OCI-LY3 (cell line): ENCODE measurements at regions not wholly inside any gene's neighbourhood (a gene's known extent, or its start where the extent isn't known, plus 50 kb on each side); places are given as distances from the start of the nearest gene placed in this dataset.

ENCODE experiments used
- H2AFZ ChIP-seq: fragments of 200-600, 300-600 bp; shearing (Covaris generic); 2 replicates; pipeline ENCODE4 v1.6.0; 2014; ENCODE audit warnings: antibody characterized with exemption, low read depth, low read length
- H3K27ac ChIP-seq: fragments of 200-600, 300-600 bp; sonication (generic); 2 replicates; pipeline ENCODE4 v1.5.1; 2014; ENCODE audit warnings: mild to moderate bottlenecking, low read length, moderate library complexity, mixed read lengths
- H3K27me3 ChIP-seq: fragments of 200-600, 300-600 bp; sonication (generic); 2 replicates; pipeline ENCODE4 v1.6.1; 2014; ENCODE audit warnings: low read depth, low read length, mixed read lengths
- H3K36me3 ChIP-seq: fragments of 200-600, 300-600 bp; sonication (generic); replicated peaks from 2 replicates; pipeline ENCODE3; 2014; ENCODE audit warnings: low read depth, low read length, mixed read lengths
- H3K4me1 ChIP-seq: fragments of 300-600, 200-600 bp; sonication (generic); 2 replicates; pipeline ENCODE4 v1.6.1; 2014; ENCODE audit warnings: low read length, mixed read lengths
- H3K4me2 ChIP-seq: fragments of 200-600, 300-600 bp; sonication (generic); 2 replicates; pipeline ENCODE4 v1.6.1; 2014; ENCODE audit warnings: low read length, mixed read lengths
- H3K4me3 ChIP-seq: fragments of 300-600, 200-600 bp; sonication (generic); 2 replicates; pipeline ENCODE4 v1.5.1; 2014; ENCODE audit warnings: antibody characterized with exemption, mild to moderate bottlenecking, low read length, moderate library complexity
- H3K79me2 ChIP-seq: fragments of 300-600, 200-600 bp; shearing (Covaris generic); 2 replicates; pipeline ENCODE4 v1.6.1; 2014; ENCODE audit warnings: mild to moderate bottlenecking, low read length, mixed read lengths
- H3K9ac ChIP-seq: fragments of 300-600, 200-600 bp; shearing (Covaris generic); 2 replicates; pipeline ENCODE4 v1.6.0; 2014; ENCODE audit warnings: mild to moderate bottlenecking, low read length, moderate library complexity
- H3K9me3 ChIP-seq: fragments of 200-600, 300-600 bp; shearing (Covaris generic); 2 replicates; pipeline ENCODE4 v1.6.1; 2014; ENCODE audit warnings: low read length, mixed read lengths; ENCODE audit not compliant: insufficient read depth
- H4K20me1 ChIP-seq: fragments of 200-600, 300-600 bp; sonication (generic); 2 replicates; pipeline ENCODE4 v1.6.1; 2016; ENCODE audit warnings: low read length, mixed read lengths; ENCODE audit not compliant: insufficient read depth
- EZH2phosphoT487 ChIP-seq: fragments of 200-600 bp; shearing (Covaris generic); IDR thresholded peaks from 2 replicates; pipeline ENCODE4 v1.6.1; 2018; ENCODE audit warnings: antibody characterized with exemption, mixed run types, low read depth
- TF ChIP-seq, protein P1 (sequence below): fragments of 200-600, 300-600 bp; sonication (generic); IDR thresholded peaks from 2 replicates; pipeline ENCODE4 v1.5.1; 2014; ENCODE audit warnings: antibody characterized with exemption, low read length, low read depth

DNA sequence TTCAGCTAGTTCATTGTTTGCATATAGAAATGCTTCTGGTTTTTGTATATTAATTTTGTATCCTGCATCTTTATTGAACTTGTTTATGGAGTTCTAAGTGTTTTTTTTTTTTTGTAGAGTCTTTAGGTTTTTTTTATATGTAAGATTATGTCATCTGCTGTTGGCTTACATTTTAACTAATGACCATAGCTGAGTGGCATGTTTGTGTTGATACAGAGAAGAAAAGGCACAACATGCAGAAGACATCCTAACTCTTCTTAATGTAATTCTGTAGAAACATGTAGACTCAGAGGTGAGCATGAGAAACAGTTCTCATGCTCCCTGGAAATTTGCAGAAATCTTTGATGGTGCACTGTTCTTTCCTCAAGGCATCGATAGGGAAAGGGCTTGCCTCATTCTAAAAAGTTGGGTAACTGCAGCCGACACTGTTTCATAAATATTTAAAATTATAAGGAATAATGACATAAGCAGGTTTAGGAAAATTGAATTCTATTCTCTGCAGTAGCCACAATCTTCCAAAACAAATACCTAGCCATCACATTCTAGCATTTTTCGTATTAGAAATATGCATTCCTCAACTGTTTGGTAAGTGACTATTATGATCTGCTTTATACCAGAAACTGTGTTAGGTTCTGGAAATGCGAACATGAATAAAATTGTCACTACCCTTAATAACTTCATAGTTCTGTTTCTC lies 499.6 kb upstream of the KCNMB2 start:
- Histone ChIP-seq H3K4me2 (no peak overlapping the region), H4K20me1 (no peaks in the 10 kb centered on the region)
- TF ChIP-seq, protein P1, sequence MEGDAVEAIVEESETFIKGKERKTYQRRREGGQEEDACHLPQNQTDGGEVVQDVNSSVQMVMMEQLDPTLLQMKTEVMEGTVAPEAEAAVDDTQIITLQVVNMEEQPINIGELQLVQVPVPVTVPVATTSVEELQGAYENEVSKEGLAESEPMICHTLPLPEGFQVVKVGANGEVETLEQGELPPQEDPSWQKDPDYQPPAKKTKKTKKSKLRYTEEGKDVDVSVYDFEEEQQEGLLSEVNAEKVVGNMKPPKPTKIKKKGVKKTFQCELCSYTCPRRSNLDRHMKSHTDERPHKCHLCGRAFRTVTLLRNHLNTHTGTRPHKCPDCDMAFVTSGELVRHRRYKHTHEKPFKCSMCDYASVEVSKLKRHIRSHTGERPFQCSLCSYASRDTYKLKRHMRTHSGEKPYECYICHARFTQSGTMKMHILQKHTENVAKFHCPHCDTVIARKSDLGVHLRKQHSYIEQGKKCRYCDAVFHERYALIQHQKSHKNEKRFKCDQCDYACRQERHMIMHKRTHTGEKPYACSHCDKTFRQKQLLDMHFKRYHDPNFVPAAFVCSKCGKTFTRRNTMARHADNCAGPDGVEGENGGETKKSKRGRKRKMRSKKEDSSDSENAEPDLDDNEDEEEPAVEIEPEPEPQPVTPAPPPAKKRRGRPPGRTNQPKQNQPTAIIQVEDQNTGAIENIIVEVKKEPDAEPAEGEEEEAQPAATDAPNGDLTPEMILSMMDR = no peak
- no peak for TF ChIP-seq EZH2phosphoT487

DNA sequence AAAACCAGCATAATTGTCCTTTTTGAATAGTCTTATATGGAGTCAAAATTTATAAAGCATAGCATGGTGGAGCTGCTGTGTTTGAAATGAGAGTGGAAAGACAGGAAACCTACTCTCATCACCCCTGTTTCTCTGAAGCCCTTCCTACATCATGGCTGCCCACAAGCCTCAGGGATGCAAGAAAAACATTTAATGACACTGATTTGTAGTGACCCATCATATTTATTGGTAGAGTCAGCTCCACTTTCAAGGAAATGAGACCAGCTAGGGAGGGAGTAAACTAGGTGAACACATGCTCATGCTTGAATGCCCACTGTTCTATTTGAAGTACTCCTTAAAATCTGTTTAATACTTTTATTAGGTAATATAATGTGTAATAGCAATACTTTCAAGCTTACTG lies 494.3 kb upstream of the KCNMB2 start:
- Histone ChIP-seq H3K4me2 (no peak overlapping the region), H3K27ac (no peak overlapping the region), H2AFZ (no peak overlapping the region), H3K4me3 (no peak overlapping the region), H3K4me1 (no peaks in the 10 kb centered on the region), H4K20me1 (no peaks in the 10 kb centered on the region), H3K36me3 (no peaks in the 10 kb centered on the region), H3K9ac (no peak overlapping the region), H3K27me3 (no peaks in the 10 kb centered on the region), H3K9me3 (no peaks in the 10 kb centered on the region), H3K79me2 (no peaks in the 10 kb centered on the region)
- TF ChIP-seq EZH2phosphoT487 = no peak
- TF ChIP-seq, protein P1 = no peak

More for the DNA sequence above, 499.6 kb upstream of the KCNMB2 start:
- Histone ChIP-seq H3K27me3 (no peaks in the 10 kb centered on the region), H2AFZ (no peak overlapping the region), H3K4me1 (no peaks in the 10 kb centered on the region), H3K27ac (no peak overlapping the region), H3K4me3 (no peak overlapping the region), H3K9me3 (0 out of 2 replicates have a peak, but pooled peaks cover 3% of the 10 kb centered on the region), H3K36me3 (no peaks in the 10 kb centered on the region), H3K9ac (no peak overlapping the region), H3K79me2 (no peaks in the 10 kb centered on the region)

DNA sequence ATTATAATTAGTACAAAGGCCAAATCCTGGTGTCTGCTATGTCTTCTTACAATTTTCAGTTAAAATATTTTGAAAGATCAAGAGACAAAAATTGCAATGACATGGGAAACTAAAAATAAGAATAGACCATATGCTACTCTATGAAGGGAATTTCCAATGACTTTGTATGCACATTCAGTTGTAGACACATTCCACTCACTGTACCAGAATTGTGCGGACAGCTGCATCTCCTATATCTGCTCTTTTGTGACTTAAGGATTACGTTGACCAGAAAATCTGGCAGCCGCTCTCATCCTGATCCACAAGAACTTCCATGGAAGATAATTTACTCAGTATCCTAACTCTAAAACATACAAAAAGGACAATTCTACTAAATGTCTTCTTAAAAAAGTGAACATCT lies 493.9 kb upstream of the KCNMB2 start:
- no peaks in the 10 kb centered on the region for H3K79me2 ChIP-seq
- H3K9me3 ChIP-seq = no peaks in the 10 kb centered on the region
- TF ChIP-seq EZH2phosphoT487 = no peak
- TF ChIP-seq, protein P1 = no peak

DNA sequence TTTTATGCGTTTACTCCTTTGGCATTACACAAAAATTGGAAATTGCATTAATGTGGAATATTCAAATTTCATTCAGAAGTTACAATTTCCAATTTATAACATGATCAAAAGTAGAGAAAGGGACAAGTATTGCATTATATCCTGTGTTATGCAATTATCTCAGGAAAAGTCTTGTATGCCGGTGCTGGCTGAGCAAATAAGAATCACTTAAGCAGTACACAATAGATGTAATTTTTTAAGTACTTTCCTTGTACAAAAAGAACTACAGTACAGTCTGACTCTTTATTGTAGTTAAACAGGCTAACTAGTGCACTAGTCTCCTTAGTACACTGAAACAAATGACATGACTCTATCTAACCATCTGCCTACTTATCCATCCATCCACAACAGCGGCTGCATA lies 493.2 kb upstream of the KCNMB2 start:
- H3K27me3 ChIP-seq = no peaks in the 10 kb centered on the region
- H4K20me1 ChIP-seq = no peaks in the 10 kb centered on the region
- no peaks in the 10 kb centered on the region for H3K9me3 ChIP-seq
- H3K36me3 ChIP-seq = no peaks in the 10 kb centered on the region
- H3K4me1 ChIP-seq = no peaks in the 10 kb centered on the region
- H3K79me2 ChIP-seq = no peaks in the 10 kb centered on the region
- TF ChIP-seq, protein P1 = no peak
- TF ChIP-seq EZH2phosphoT487 = no peak
- no peak overlapping the region for H2AFZ ChIP-seq
- H3K27ac ChIP-seq = no peak overlapping the region
- H3K4me2 ChIP-seq = no peak overlapping the region
- H3K4me3 ChIP-seq = no peak overlapping the region
- H3K9ac ChIP-seq = no peak overlapping the region

More for the DNA sequence above, 493.9 kb upstream of the KCNMB2 start:
- no peak overlapping the region for H3K4me3 ChIP-seq
- H3K4me1 ChIP-seq = no peaks in the 10 kb centered on the region
- H3K27me3 ChIP-seq = no peaks in the 10 kb centered on the region
- H3K4me2 ChIP-seq = no peak overlapping the region
- no peak overlapping the region for H3K27ac ChIP-seq
- no peak overlapping the region for H2AFZ ChIP-seq
- no peaks in the 10 kb centered on the region for H3K36me3 ChIP-seq
- H4K20me1 ChIP-seq = no peaks in the 10 kb centered on the region
- H3K9ac ChIP-seq = no peak overlapping the region
